Neural progenitor cell (in vitro differentiated cells): ENCODE measurements at regions not wholly inside any gene's neighbourhood (a gene's known extent, or its start where the extent isn't known, plus 50 kb on each side); places are given as distances from the start of the nearest gene placed in this dataset.

Source experiments
- EZH2 ChIP-seq: fragments of 200-600 bp; sonication (generic); IDR thresholded peaks from 2 replicates; pipeline ENCODE4 v1.6.1; 2017; ENCODE audit warnings: antibody characterized with exemption, mild to moderate bottlenecking, moderate library complexity
- EZH2phosphoT487 ChIP-seq: fragments of 200-600 bp; sonication (generic); IDR thresholded peaks from 2 replicates; pipeline ENCODE4 v1.6.1; 2017; ENCODE audit warnings: antibody characterized with exemption
- TF ChIP-seq, protein P1 (sequence below): fragments of 200-600 bp; sonication (generic); IDR thresholded peaks from 2 replicates; pipeline ENCODE4 v1.5.1; 2017; ENCODE audit warnings: antibody characterized with exemption, mild to moderate bottlenecking

DNA sequence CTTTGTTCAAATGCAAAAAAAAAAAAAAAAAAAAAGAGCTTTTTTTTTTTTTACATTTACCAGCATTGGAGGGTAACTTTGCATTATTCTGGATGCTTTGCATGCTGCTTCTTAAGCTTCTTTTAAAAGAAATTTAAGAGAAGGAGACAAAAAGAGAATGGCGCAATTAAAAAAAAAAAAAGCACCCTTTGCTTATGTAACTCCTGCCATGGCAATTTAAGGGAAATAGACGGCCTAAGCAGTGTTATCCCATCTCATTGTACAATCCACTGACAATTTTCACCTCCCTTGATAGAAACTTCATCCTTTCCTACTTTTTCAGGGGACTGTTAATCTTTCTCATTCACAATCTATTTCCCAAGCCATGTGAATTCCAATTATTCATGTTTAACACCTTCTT is 129.8 kb downstream of the KCTD12 start:
- TF ChIP-seq, protein P1, sequence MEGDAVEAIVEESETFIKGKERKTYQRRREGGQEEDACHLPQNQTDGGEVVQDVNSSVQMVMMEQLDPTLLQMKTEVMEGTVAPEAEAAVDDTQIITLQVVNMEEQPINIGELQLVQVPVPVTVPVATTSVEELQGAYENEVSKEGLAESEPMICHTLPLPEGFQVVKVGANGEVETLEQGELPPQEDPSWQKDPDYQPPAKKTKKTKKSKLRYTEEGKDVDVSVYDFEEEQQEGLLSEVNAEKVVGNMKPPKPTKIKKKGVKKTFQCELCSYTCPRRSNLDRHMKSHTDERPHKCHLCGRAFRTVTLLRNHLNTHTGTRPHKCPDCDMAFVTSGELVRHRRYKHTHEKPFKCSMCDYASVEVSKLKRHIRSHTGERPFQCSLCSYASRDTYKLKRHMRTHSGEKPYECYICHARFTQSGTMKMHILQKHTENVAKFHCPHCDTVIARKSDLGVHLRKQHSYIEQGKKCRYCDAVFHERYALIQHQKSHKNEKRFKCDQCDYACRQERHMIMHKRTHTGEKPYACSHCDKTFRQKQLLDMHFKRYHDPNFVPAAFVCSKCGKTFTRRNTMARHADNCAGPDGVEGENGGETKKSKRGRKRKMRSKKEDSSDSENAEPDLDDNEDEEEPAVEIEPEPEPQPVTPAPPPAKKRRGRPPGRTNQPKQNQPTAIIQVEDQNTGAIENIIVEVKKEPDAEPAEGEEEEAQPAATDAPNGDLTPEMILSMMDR, result no peak
- TF ChIP-seq EZH2phosphoT487, result no peak
- no peak for TF ChIP-seq EZH2
